ENCODE measurements at regions not wholly inside any gene's neighbourhood (a gene's known extent, or its start where the extent isn't known, plus 50 kb on each side); places are given as distances from the start of the nearest gene placed in this dataset.

DNA sequence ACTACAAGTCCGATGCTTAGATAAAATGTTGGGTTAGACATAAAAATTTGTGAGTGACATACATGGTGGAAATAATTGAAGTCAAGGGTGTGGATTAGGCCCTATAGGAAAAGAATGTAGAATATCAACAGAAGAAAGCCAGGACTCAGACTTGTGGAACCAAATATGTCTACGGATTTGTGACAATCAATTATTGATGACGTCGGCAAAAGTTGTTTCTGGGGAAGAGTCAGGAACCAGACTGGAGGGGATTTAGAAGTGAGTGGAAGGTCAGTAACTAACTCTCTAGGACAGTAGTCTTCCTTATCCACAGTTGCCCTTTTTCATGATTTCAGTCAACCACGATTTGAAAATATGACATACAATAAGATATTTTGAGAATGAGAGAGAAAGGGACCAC, 130.9 kb upstream of the TANK start:
- TF ChIP-seq TAF1 (IDR thresholded peaks at IDR 0.05; ENCODE audit: low read depth) (no peak), NFIC (IDR thresholded peaks at IDR 0.05) (no peak), EGR1 (IDR thresholded peaks at IDR 0.05) (no peak), CEBPB (IDR thresholded peaks at IDR 0.05) (no peak), TCF12 (IDR thresholded peaks at IDR 0.05; ENCODE audit: low read depth) (no peak)
- TF ChIP-seq, protein P1, sequence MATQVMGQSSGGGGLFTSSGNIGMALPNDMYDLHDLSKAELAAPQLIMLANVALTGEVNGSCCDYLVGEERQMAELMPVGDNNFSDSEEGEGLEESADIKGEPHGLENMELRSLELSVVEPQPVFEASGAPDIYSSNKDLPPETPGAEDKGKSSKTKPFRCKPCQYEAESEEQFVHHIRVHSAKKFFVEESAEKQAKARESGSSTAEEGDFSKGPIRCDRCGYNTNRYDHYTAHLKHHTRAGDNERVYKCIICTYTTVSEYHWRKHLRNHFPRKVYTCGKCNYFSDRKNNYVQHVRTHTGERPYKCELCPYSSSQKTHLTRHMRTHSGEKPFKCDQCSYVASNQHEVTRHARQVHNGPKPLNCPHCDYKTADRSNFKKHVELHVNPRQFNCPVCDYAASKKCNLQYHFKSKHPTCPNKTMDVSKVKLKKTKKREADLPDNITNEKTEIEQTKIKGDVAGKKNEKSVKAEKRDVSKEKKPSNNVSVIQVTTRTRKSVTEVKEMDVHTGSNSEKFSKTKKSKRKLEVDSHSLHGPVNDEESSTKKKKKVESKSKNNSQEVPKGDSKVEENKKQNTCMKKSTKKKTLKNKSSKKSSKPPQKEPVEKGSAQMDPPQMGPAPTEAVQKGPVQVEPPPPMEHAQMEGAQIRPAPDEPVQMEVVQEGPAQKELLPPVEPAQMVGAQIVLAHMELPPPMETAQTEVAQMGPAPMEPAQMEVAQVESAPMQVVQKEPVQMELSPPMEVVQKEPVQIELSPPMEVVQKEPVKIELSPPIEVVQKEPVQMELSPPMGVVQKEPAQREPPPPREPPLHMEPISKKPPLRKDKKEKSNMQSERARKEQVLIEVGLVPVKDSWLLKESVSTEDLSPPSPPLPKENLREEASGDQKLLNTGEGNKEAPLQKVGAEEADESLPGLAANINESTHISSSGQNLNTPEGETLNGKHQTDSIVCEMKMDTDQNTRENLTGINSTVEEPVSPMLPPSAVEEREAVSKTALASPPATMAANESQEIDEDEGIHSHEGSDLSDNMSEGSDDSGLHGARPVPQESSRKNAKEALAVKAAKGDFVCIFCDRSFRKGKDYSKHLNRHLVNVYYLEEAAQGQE (IDR thresholded peaks at IDR 0.05; ENCODE audit: low read depth): no peak

All from Ishikawa (cell line).